Ovary (tissue), 7 donors: ENCODE measurements at regions not wholly inside any gene's neighbourhood (a gene's known extent, or its start where the extent isn't known, plus 50 kb on each side); places are given as distances from the start of the nearest gene placed in this dataset.

Experiments used
- DNase-seq, 5 donors: peaks; one replicate each; pipeline ENCODE4 v3.0.0-alpha.2; 2019 to 2020
- H3K27ac ChIP-seq, 2 donors: fragments of 200-600 bp; one replicate each; pipeline versions ENCODE4 v1.5.1 to v1.8.0; 2019 to 2022
- H3K27me3 ChIP-seq: fragments of 200-600 bp; one replicate; pipeline ENCODE4 v1.8.0; 2022
- H3K36me3 ChIP-seq: fragments of 200-600 bp; sonication (generic); one replicate; pipeline ENCODE4 v1.5.1; 2019
- H3K4me1 ChIP-seq: one replicate; pipeline ENCODE4 v1.8.1; 2013; ENCODE audit warnings: mild to moderate bottlenecking, moderate library complexity; ENCODE audit not compliant: insufficient read depth
- H3K4me3 ChIP-seq: fragments of 200-600 bp; sonication (generic); one replicate; pipeline ENCODE4 v1.5.1; 2017
- H3K9me3 ChIP-seq, 2 donors: fragments of 200-600 bp in 1 of 2; sonication (generic) in 1 of 2; one replicate each; pipeline versions ENCODE4 v1.5.1 to v1.8.1; 2013 to 2019; ENCODE audit warnings: mild to moderate bottlenecking in 1 of 2, moderate library complexity in 1 of 2
- EP300 ChIP-seq: sonication (generic); formaldehyde crosslinking; IDR thresholded peaks from one replicate; pipeline ENCODE4 v1.6.1; 2017; ENCODE audit warnings: antibody characterized with exemption
- POLR2A ChIP-seq: fragments of 450-650 bp; IDR thresholded peaks from one replicate; pipeline ENCODE4 v1.6.1; 2017; ENCODE audit warnings: antibody characterized with exemption, mild to moderate bottlenecking, moderate library complexity
- WGBS, 3 donors: extraction: QIAGEN DNeasy Blood & Tissue Kit in 1 of 3; methylation state at CpG; one replicate each; pipeline versions ENCODE4 v1.1.5 to v1.1.7; 2013 to 2017; 5-methylcytosine and 5-hydroxymethylcytosine counted together
- intact Hi-C, 4 donors: fragments of 100-400 bp; cut with DNase I; formaldehyde crosslinking; loops; one replicate each; pipeline versions ENCODE4 v1.11.0 to v1.15.1; 2022 to 2023
- TF ChIP-seq, protein P1 (sequence below), 3 donors: fragments of 450-650 bp in 2 of 3; fragments of 200-600 bp in 1 of 3; IDR thresholded peaks; one replicate each; pipeline versions ENCODE4 v1.5.1 to v1.8.0; 2016 to 2022; ENCODE audit warnings: antibody characterized with exemption in 3 of 3, mild to moderate bottlenecking in 1 of 3
- donor health status: DM: no; HTN: no; CAD: no; lungs with moderate emphysema.
- donor health status: DM: no; HTN: no; CAD: no.
- donor health status: Bipolar disorder and iron deficiency.
- donor health status: DM: no; HTN: no; CAD: no.
- donor health status: DM: yes; HTN: yes; CAD: no.

DNA sequence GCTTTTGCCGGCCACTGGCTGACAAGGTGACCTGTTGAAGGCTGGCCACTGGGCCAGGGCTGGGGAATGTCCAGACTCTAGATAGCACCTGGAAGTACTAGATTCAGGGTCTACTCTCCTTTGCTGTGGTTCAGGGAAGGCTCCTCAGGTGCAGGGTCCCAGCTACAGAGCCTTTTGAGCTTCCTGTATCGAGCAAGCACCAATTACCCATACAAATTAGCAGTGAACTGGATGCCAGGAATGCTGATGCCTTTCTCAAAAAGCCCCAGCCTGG, 213.4 kb downstream of the CYP26B1 start:
- Histone ChIP-seq H3K9me3 (no peaks in the 10 kb centered on the region), H3K4me3 (no peak overlapping the region), H3K27ac (no peak overlapping the region), H3K36me3 (no peaks in the 10 kb centered on the region), H3K27me3 (no peaks in the 10 kb centered on the region), H3K4me1 (no peaks in the 10 kb centered on the region)
- TF ChIP-seq POLR2A = no peak
- TF ChIP-seq, protein P1, sequence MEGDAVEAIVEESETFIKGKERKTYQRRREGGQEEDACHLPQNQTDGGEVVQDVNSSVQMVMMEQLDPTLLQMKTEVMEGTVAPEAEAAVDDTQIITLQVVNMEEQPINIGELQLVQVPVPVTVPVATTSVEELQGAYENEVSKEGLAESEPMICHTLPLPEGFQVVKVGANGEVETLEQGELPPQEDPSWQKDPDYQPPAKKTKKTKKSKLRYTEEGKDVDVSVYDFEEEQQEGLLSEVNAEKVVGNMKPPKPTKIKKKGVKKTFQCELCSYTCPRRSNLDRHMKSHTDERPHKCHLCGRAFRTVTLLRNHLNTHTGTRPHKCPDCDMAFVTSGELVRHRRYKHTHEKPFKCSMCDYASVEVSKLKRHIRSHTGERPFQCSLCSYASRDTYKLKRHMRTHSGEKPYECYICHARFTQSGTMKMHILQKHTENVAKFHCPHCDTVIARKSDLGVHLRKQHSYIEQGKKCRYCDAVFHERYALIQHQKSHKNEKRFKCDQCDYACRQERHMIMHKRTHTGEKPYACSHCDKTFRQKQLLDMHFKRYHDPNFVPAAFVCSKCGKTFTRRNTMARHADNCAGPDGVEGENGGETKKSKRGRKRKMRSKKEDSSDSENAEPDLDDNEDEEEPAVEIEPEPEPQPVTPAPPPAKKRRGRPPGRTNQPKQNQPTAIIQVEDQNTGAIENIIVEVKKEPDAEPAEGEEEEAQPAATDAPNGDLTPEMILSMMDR (IDR thresholded peaks at IDR 0.05) = no peak
- TF ChIP-seq EP300 = no peak
- WGBS, 3 donors = 94 to 97% (median 96%) methylated on average over 2 of the region's 2 CpGs
- intact Hi-C loops = no loop called here
- no peak for DNase-seq

DNA sequence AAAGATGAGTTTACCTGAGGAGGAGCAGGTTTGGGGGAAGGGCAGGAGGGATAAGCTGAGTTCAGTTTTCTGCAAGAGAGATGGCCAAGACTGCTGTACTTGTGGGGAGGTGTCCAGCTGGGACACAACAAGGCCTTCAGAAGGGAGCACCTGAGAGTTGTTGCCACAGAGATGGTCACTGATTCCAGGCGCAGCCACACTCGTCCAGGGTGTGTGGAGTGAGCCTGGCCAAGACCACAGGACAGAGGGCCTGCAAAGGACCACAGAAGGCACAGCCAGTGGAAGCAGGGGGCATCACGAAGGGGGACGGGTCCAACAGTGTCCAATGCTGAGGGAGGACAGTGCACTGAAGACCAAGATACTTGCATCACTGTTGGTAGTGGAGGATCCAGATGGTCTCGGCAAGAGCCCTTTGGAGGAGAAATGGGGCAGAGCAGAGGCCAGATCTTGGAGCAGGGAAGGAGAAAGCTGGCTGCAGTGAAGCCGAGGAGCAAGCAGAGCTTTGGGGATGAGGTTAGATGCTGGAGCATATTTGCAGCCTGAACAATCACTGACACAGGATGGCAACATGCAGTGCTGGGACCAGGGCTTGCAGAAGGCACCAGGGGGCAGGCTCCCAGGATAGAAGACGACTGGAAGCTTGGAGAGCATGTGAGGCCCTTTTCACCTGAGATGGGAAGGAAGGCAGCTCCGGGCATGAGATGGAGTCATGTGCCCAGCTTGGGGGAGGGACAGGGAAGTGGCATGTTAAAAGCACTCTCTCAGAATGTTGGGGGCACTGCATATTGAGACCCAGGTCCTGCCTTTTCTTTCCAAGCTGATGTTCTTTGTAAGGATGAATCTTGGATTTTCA, 214.0 kb downstream of the CYP26B1 start:
- no peaks in the 10 kb centered on the region for H3K4me1 ChIP-seq
- no peaks in the 10 kb centered on the region for H3K9me3 ChIP-seq
- no peak for DNase-seq
- H3K36me3 ChIP-seq = no peaks in the 10 kb centered on the region
- WGBS, 3 donors = 77 to 78% (median 78%) methylated on average over 8 of the region's 8 CpGs
- intact Hi-C loops = no loop called here
- no peak overlapping the region for H3K27ac ChIP-seq
- H3K4me3 ChIP-seq = no peak overlapping the region
- H3K27me3 ChIP-seq = no peaks in the 10 kb centered on the region
- no peak for TF ChIP-seq EP300
- TF ChIP-seq, protein P1 (IDR thresholded peaks at IDR 0.05) = no peak
- TF ChIP-seq POLR2A = no peak

DNA sequence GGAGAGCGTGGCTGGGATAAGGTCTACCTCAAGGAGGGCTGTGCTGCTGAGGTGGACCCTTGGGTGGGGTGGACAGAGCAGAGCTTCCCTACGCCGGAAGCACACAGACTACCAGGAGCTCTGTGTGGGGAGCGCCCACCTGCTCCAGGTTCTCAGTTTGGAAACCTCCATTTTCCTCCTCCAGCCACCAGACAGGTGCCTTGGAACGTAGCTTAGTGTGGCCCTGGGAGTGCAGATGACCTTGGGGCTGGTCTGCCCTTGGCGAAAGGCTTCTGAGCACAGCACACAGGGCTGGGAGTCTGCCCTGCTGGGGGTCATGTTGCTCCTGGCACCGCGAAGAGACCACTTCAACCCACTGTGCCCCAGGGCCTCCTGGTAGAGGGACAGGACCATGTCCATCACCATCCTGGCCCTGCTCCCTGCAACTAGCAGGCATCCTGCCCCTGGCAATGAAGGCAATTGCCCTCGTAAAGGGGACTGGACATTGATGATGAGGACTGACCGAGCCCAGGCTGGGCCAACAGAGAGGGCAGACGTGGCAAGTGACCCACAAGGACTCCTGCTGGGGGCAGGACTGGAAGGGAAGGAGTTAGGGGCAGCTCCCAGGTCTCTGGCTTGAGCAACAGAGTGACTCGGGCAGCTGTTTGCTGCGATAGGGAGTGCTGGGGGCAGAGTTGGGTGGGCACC, 214.7 kb downstream of the CYP26B1 start:
- Histone ChIP-seq H3K27me3 (no peaks in the 10 kb centered on the region), H3K9me3 (no peaks in the 10 kb centered on the region), H3K36me3 (no peaks in the 10 kb centered on the region), H3K4me3 (no peak overlapping the region), H3K4me1 (no peaks in the 10 kb centered on the region), H3K27ac (no peak overlapping the region)
- intact Hi-C loops = no loop called here
- TF ChIP-seq, protein P1 (IDR thresholded peaks at IDR 0.05) = no peak
- TF ChIP-seq EP300 (no peak), POLR2A (no peak)
- 79 to 86% (median 86%) methylated on average over 13 of the region's 13 CpGs for WGBS, 3 donors
- DNase-seq = no peak

DNA sequence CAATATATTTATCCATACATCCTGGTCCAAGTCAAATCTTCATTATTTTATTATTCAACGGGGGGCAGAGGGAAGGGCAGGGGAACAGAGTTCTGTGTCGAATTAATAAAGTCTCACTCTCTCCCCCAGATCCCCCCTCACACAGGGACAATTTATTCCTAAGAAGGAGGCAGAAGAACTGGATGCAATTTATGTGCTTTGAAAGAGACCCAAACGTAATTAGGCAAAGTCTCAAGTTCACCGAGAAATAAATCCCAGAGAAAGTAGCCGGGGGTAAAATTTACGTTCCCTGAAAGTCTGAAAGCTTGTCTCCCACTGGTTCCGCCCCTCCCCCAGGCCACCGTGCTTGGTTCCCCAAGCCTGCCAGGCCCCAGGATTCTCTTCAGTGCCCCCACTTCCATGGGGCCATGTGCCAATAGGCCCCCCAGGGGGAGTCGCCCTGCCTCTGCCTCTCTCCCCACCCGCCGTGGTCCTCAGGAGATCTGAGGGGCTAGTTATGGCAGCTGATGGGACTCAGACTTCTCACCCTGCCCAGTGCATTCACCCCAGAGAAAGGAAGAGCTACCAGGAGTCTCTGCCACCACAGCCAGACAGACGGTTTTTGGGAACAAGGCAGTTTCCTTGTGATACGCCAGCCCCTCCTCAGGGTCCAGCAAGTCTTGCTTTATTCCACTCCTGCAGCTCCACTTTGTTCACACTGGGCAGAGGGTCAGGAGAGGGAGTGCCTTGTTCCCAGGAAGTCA, 215.5 kb downstream of the CYP26B1 start:
- DNase-seq = no peak
- WGBS, 3 donors = 47 to 67% (median 66%) methylated on average over 13 of the region's 13 CpGs

More for the DNA sequence above, 215.5 kb downstream of the CYP26B1 start:
- intact Hi-C loops = no loop called here
- no peak overlapping the region for H3K27ac ChIP-seq
- H3K36me3 ChIP-seq = no peaks in the 10 kb centered on the region
- H3K4me1 ChIP-seq = no peaks in the 10 kb centered on the region
- H3K27me3 ChIP-seq = no peaks in the 10 kb centered on the region
- TF ChIP-seq, protein P1 (IDR thresholded peaks at IDR 0.05) = no peak
- TF ChIP-seq EP300 = no peak
- no peak for TF ChIP-seq POLR2A
- H3K9me3 ChIP-seq = no peaks in the 10 kb centered on the region
- H3K4me3 ChIP-seq = no peak overlapping the region
